ENCODE measurements at regions not wholly inside any gene's neighbourhood (a gene's known extent, or its start where the extent isn't known, plus 50 kb on each side); places are given as distances from the start of the nearest gene placed in this dataset.

- no peak for DNase-seq
- intact Hi-C loops (cut with DNase I) = no loop called here
Observed at GRCh38 chr1:70866542-70867264, 180.9 kb downstream of the PTGER3 start.

GRCh38 chr1:70871790-70872189 is 175.8 kb downstream of the PTGER3 start:
- intact Hi-C loops (cut with DNase I) = no loop called here
- DNase-seq = no peak

GRCh38 chr1:70874063-70874462 is 173.6 kb downstream of the PTGER3 start:
- DNase-seq = peak in 2 of 10 donors; percentile 57 to 76
- intact Hi-C loops (cut with DNase I) = no loop called here

GRCh38 chr1:70874818-70875217 is 172.8 kb downstream of the PTGER3 start:
- intact Hi-C loops (cut with DNase I) = no loop called here
- no peak for DNase-seq

- intact Hi-C loops (cut with DNase I) = no loop called here
- no peak for DNase-seq
Observed at GRCh38 chr1:70877343-70877742, 170.3 kb downstream of the PTGER3 start.

GRCh38 chr1:70887936-70888335 is 159.7 kb downstream of the PTGER3 start:
- DNase-seq = no peak
- intact Hi-C loops (cut with DNase I) = no loop called here

- DNase-seq = no peak
- intact Hi-C loops (cut with DNase I) = no loop called here
Observed at GRCh38 chr1:70888722-70889121, 158.9 kb downstream of the PTGER3 start.

- intact Hi-C loops (cut with DNase I) = no loop called here
- no peak for DNase-seq
Observed at GRCh38 chr1:70890408-70890807, 157.2 kb downstream of the PTGER3 start.

- no peak for DNase-seq
- intact Hi-C loops (cut with DNase I) = no loop called here
Observed at GRCh38 chr1:70891051-70891843, 156.4 kb downstream of the PTGER3 start.

GRCh38 chr1:70892140-70892539 is 155.5 kb downstream of the PTGER3 start:
- intact Hi-C loops (cut with DNase I) = no loop called here
- DNase-seq = no peak

GRCh38 chr1:70892930-70893329 is 154.7 kb downstream of the PTGER3 start:
- no peak for DNase-seq
- intact Hi-C loops (cut with DNase I) = no loop called here

GRCh38 chr1:70893381-70893780 is 154.2 kb downstream of the PTGER3 start:
- intact Hi-C loops (cut with DNase I) = no loop called here
- no peak for DNase-seq

- intact Hi-C loops (cut with DNase I) = no loop called here
- DNase-seq = no peak
Observed at GRCh38 chr1:70895531-70895930, 152.1 kb downstream of the PTGER3 start.

- intact Hi-C loops (cut with DNase I) = no loop called here
Observed at GRCh38 chr1:70896224-70896623, 151.4 kb downstream of the PTGER3 start.

GRCh38 chr1:70897273-70897672 is 150.3 kb downstream of the PTGER3 start:
- intact Hi-C loops (cut with DNase I) = no loop called here
- no peak for DNase-seq

More at GRCh38 chr1:70896224-70896623, 151.4 kb downstream of the PTGER3 start:
- DNase-seq = no peak

GRCh38 chr1:70899735-70900134 is 147.9 kb downstream of the PTGER3 start:
- no peak for DNase-seq
- intact Hi-C loops (cut with DNase I) = no loop called here

- intact Hi-C loops (cut with DNase I) = no loop called here
- no peak for DNase-seq
Observed at GRCh38 chr1:70902211-70902610, 145.4 kb downstream of the PTGER3 start.

- intact Hi-C loops (cut with DNase I) = no loop called here
- DNase-seq = no peak
Observed at GRCh38 chr1:70906800-70907199, 140.8 kb downstream of the PTGER3 start.

GRCh38 chr1:70907563-70908310 is 139.9 kb downstream of the PTGER3 start:
- DNase-seq = no peak
- intact Hi-C loops (cut with DNase I) = no loop called here

GRCh38 chr1:70909262-70909822 is 138.3 kb downstream of the PTGER3 start:
- intact Hi-C loops (cut with DNase I) = no loop called here
- no peak for DNase-seq

- intact Hi-C loops (cut with DNase I) = no loop called here
- no peak for DNase-seq
Observed at GRCh38 chr1:70910013-70910412, 137.6 kb downstream of the PTGER3 start.
